ENCODE measurements at regions not wholly inside any gene's neighbourhood (a gene's known extent, or its start where the extent isn't known, plus 50 kb on each side); places are given as distances from the start of the nearest gene placed in this dataset.

- Histone ChIP-seq H3K9me3 (no peaks in the 10 kb centered on the region), H3K36me3 (no peaks in the 10 kb centered on the region)
- TF ChIP-seq POLR2A (IDR thresholded peaks at IDR 0.05) (no peak), POLR2AphosphoS5 (IDR thresholded peaks at IDR 0.05) (no peak)
- TF ChIP-seq, protein P1, sequence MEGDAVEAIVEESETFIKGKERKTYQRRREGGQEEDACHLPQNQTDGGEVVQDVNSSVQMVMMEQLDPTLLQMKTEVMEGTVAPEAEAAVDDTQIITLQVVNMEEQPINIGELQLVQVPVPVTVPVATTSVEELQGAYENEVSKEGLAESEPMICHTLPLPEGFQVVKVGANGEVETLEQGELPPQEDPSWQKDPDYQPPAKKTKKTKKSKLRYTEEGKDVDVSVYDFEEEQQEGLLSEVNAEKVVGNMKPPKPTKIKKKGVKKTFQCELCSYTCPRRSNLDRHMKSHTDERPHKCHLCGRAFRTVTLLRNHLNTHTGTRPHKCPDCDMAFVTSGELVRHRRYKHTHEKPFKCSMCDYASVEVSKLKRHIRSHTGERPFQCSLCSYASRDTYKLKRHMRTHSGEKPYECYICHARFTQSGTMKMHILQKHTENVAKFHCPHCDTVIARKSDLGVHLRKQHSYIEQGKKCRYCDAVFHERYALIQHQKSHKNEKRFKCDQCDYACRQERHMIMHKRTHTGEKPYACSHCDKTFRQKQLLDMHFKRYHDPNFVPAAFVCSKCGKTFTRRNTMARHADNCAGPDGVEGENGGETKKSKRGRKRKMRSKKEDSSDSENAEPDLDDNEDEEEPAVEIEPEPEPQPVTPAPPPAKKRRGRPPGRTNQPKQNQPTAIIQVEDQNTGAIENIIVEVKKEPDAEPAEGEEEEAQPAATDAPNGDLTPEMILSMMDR (IDR thresholded peaks at IDR 0.05), result no peak
Measured at GRCh38 chr7:21214657-21215056, 213.2 kb upstream of the SP4 start.

GRCh38 chr7:21215307-21215706 is 212.6 kb upstream of the SP4 start:
- no peaks in the 10 kb centered on the region for H3K27me3 ChIP-seq
- no peaks in the 10 kb centered on the region for H3K36me3 ChIP-seq
- no peak overlapping the region for H3K4me3 ChIP-seq
- TF ChIP-seq POLR2A (IDR thresholded peaks at IDR 0.05) (no peak), POLR2AphosphoS5 (IDR thresholded peaks at IDR 0.05) (no peak)
- TF ChIP-seq, protein P1 (IDR thresholded peaks at IDR 0.05), result no peak
- intact Hi-C loops (cut with DNase I; ENCODE audit: low total_unique reads), result no loop called here
- H3K4me1 ChIP-seq, result no peaks in the 10 kb centered on the region
- no peaks in the 10 kb centered on the region for H3K9me3 ChIP-seq
- H3K27ac ChIP-seq, result no peak overlapping the region
- DNase-seq (ENCODE audit: low spot score in 2 of 2), result no peak

More at GRCh38 chr7:21214657-21215056, 213.2 kb upstream of the SP4 start:
- Histone ChIP-seq H3K4me3 (no peak overlapping the region), H3K27me3 (no peaks in the 10 kb centered on the region), H3K27ac (no peak overlapping the region), H3K4me1 (no peaks in the 10 kb centered on the region)
- DNase-seq (ENCODE audit: low spot score in 2 of 2), result no peak
- intact Hi-C loops (cut with DNase I; ENCODE audit: low total_unique reads), result no loop called here

- TF ChIP-seq POLR2AphosphoS5 (IDR thresholded peaks at IDR 0.05) (no peak), POLR2A (IDR thresholded peaks at IDR 0.05) (no peak)
- TF ChIP-seq, protein P1 (IDR thresholded peaks at IDR 0.05), result no peak
- no peaks in the 10 kb centered on the region for H3K4me1 ChIP-seq
- intact Hi-C loops (cut with DNase I; ENCODE audit: low total_unique reads), result no loop called here
- no peak for DNase-seq (ENCODE audit: low spot score in 2 of 2)
- H3K27me3 ChIP-seq, result no peaks in the 10 kb centered on the region
- no peak overlapping the region for H3K27ac ChIP-seq
- H3K9me3 ChIP-seq, result no peaks in the 10 kb centered on the region
- H3K36me3 ChIP-seq, result no peaks in the 10 kb centered on the region
- no peak overlapping the region for H3K4me3 ChIP-seq
Measured at GRCh38 chr7:21217365-21217764, 210.5 kb upstream of the SP4 start.

DNA sequence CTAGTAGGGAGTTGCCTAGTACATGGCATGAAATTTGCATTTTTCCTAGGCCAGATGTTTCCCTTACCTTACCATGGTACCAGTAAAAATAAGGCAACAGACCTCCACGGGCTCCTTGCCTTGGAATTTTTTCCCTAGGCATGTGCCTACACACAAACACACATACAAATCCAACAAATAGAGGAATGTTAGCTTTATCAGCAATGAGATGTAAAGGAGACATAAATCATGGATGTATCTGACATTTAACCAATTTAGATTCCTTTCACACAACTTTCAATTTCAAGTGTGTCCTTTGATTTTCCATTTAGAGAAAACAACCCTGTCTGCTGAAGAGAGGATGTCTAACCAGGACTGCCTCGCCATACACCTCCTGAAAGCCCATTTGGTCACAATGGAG is 209.7 kb upstream of the SP4 start:
- H3K9me3 ChIP-seq, result no peaks in the 10 kb centered on the region
- DNase-seq (ENCODE audit: low spot score in 2 of 2), result no peak
- intact Hi-C loops (cut with DNase I; ENCODE audit: low total_unique reads), result no loop called here
- no peak overlapping the region for H3K27ac ChIP-seq
- no peak overlapping the region for H3K4me3 ChIP-seq
- no peaks in the 10 kb centered on the region for H3K27me3 ChIP-seq
- TF ChIP-seq, protein P1 (IDR thresholded peaks at IDR 0.05), result no peak
- TF ChIP-seq POLR2AphosphoS5 (IDR thresholded peaks at IDR 0.05), result no peak
- no peak for TF ChIP-seq POLR2A (IDR thresholded peaks at IDR 0.05)
- H3K4me1 ChIP-seq, result no peaks in the 10 kb centered on the region
- no peaks in the 10 kb centered on the region for H3K36me3 ChIP-seq

GRCh38 chr7:21221130-21221529 is 206.8 kb upstream of the SP4 start:
- TF ChIP-seq POLR2A (IDR thresholded peaks at IDR 0.05), result no peak
- TF ChIP-seq, protein P1 (IDR thresholded peaks at IDR 0.05), result no peak
- TF ChIP-seq POLR2AphosphoS5 (IDR thresholded peaks at IDR 0.05), result no peak
- Histone ChIP-seq H3K36me3 (no peaks in the 10 kb centered on the region), H3K9me3 (no peaks in the 10 kb centered on the region), H3K27me3 (peaks cover 0 to 4% of the 10 kb centered on the region in 2 donors), H3K4me1 (no peaks in the 10 kb centered on the region), H3K27ac (no peak overlapping the region), H3K4me3 (no peak overlapping the region)
- intact Hi-C loops (cut with DNase I; ENCODE audit: low total_unique reads), result no loop called here
- DNase-seq (ENCODE audit: low spot score in 2 of 2), result no peak
